ENCODE measurements at regions not wholly inside any gene's neighbourhood (a gene's known extent, or its start where the extent isn't known, plus 50 kb on each side); places are given as distances from the start of the nearest gene placed in this dataset.

DNA sequence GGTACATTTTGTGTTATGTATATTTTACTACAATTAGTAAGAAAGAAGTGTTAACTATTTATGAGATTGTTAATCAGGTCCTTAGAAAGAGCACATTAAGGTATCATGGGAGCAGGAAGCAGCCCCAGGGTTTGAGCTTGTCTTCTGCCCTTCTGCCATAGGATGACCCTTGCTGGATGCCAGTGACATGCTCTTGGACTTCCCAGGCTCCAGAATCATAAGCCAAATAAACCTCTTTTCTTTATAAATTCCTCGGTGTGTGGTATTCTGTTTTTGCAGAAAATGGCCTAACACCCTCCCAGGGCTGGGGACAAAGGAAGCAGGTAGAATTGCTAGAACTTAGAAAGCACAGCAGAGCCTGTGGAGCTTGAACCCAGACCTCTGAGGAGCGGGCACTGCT is 164.7 kb downstream of the VRK1 start:
- intact Hi-C loops (cut with micrococcal nuclease), result no loop called here
- peak overlapping the region; percentile 32 for H3K4me3 Mint-ChIP-seq
- peaks cover 12% of the 10 kb centered on the region for H3K4me1 Mint-ChIP-seq
- no peaks in the 10 kb centered on the region for H3K27me3 Mint-ChIP-seq
- peak overlapping the region; percentile 73 for H3K27ac Mint-ChIP-seq
- peaks cover 18% of the 10 kb centered on the region for H3K36me3 Mint-ChIP-seq (ENCODE audit: low read depth)
- peaks cover 16% of the 10 kb centered on the region for H3K9me3 Mint-ChIP-seq
- DNase-seq, result no peak

GRCh38 chr14:96962337-96962736 is 165.2 kb downstream of the VRK1 start:
- Mint-ChIP-seq H3K27me3 (no peaks in the 10 kb centered on the region), H3K4me1 (peaks cover 12% of the 10 kb centered on the region), H3K27ac (peak overlapping the region; percentile 73), H3K4me3 (peak overlapping the region; percentile 32), H3K9me3 (peaks cover 16% of the 10 kb centered on the region), H3K36me3 (ENCODE audit: low read depth) (peaks cover 18% of the 10 kb centered on the region)
- peak; percentile 73 for DNase-seq
- intact Hi-C loops (cut with micrococcal nuclease), result no loop called here

GRCh38 chr14:96964726-96965415 is 167.7 kb downstream of the VRK1 start:
- Mint-ChIP-seq H3K36me3 (ENCODE audit: low read depth) (peaks cover 18% of the 10 kb centered on the region), H3K27me3 (no peaks in the 10 kb centered on the region), H3K4me1 (peaks cover 12% of the 10 kb centered on the region)

DNA sequence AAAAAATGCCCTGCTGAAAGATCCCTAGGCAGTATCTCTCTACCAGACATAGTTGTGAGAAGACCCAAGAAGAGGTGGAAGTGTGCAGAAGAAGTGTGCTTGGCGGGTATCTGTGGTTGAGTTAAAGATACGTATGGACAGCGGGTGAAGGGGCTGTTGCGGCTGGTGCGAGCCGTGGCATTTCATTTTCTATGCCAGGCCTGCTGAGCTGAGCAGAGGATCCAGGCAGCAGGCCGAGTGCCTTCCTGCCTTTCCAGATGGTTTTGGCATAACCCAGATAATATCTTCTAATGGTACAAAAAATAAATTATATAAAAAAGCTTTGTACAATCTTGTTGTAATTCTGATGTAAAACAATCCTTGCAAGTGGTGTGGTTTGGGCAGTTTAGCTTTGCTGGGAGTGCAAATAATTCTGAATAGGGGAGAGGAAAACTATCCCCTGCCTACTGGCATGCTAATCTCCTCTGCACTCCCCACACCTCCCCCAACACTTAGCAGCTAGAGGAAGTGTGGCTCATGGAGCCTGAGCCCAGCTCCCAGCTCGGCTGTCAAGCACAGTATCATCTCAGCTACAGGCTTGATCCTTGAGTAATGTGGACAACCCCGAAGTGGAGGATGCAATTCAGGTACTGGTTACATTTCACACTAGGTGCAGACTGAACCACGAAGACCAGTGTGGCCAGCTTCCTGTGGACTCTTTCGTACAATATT is 168.9 kb downstream of the VRK1 start:
- Mint-ChIP-seq H3K4me3 (no peak overlapping the region), H3K27me3 (no peaks in the 10 kb centered on the region), H3K9me3 (peaks cover 18% of the 10 kb centered on the region), H3K4me1 (peaks cover 10% of the 10 kb centered on the region), H3K36me3 (ENCODE audit: low read depth) (peaks cover 14% of the 10 kb centered on the region), H3K27ac (no peak overlapping the region)
- DNase-seq, result no peak
- intact Hi-C loops (cut with micrococcal nuclease), result no loop called here

More at GRCh38 chr14:96964726-96965415, 167.7 kb downstream of the VRK1 start:
- no peak for DNase-seq
- H3K27ac Mint-ChIP-seq, result no peak overlapping the region
- intact Hi-C loops (cut with micrococcal nuclease), result no loop called here
- peaks cover 19% of the 10 kb centered on the region for H3K9me3 Mint-ChIP-seq
- H3K4me3 Mint-ChIP-seq, result no peak overlapping the region

- no peak overlapping the region for H3K4me3 Mint-ChIP-seq
These were observed 177.9 kb downstream of the VRK1 start for GRCh38 chr14:96975116-96975515.

DNA sequence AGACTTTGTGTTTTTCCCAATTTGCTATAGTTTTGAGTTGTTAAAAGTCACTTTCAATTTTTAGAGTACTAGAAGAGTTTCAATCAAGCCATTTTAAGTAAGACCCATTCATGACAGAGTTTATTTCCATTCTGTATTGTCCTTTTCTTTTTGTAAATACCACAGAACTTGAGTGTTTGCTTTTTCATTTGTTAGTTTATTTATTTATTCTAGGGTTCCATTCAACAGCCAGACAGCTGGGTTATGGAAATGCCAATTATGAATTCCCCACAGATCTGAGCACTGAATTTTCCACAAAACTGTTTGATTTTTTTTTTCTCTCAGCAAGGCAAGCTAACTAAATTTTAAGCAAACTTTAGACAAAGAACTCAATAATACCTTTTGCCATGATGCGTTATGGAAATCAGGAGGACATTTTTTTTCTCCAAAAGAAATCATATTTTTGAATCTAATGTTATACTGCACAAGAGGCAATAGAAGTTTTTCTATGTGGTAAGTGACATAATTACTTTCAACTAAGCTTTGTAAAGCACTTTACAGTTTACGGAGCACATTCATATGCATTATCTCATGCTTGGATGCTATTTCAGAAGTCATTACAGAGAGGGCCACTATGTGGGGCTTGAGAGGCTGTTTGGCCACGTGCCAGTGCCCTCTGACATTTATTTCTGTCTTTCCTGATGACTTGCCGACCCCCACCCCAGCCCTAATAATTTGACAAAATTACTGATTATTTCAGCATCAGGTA is 181.5 kb downstream of the VRK1 start:
- Mint-ChIP-seq H3K27ac (no peak overlapping the region), H3K4me1 (no peaks in the 10 kb centered on the region), H3K9me3 (peaks cover 6% of the 10 kb centered on the region), H3K4me3 (no peak overlapping the region), H3K36me3 (ENCODE audit: low read depth) (no peaks in the 10 kb centered on the region), H3K27me3 (peaks cover 9% of the 10 kb centered on the region)
- intact Hi-C loops (cut with micrococcal nuclease), result no loop called here
- DNase-seq, result no peak

More at GRCh38 chr14:96975116-96975515, 177.9 kb downstream of the VRK1 start:
- H3K4me1 Mint-ChIP-seq, result no peaks in the 10 kb centered on the region
- peaks cover 9% of the 10 kb centered on the region for H3K27me3 Mint-ChIP-seq
- H3K27ac Mint-ChIP-seq, result no peak overlapping the region
- peaks cover 9% of the 10 kb centered on the region for H3K9me3 Mint-ChIP-seq
- DNase-seq, result no peak
- H3K36me3 Mint-ChIP-seq (ENCODE audit: low read depth), result no peaks in the 10 kb centered on the region
- intact Hi-C loops (cut with micrococcal nuclease), result no loop called here

- Mint-ChIP-seq H3K4me1 (no peaks in the 10 kb centered on the region), H3K9me3 (peaks cover 3% of the 10 kb centered on the region), H3K27me3 (peaks cover 9% of the 10 kb centered on the region), H3K36me3 (ENCODE audit: low read depth) (no peaks in the 10 kb centered on the region), H3K27ac (no peak overlapping the region), H3K4me3 (no peak overlapping the region)
- intact Hi-C loops (cut with micrococcal nuclease), result no loop called here
- no peak for DNase-seq
These were observed 182.5 kb downstream of the VRK1 start for GRCh38 chr14:96979611-96980074.

- no peak for DNase-seq
- Mint-ChIP-seq H3K27me3 (peaks cover 9% of the 10 kb centered on the region), H3K9me3 (peaks cover 3% of the 10 kb centered on the region), H3K36me3 (ENCODE audit: low read depth) (no peaks in the 10 kb centered on the region), H3K4me1 (no peaks in the 10 kb centered on the region), H3K27ac (no peak overlapping the region), H3K4me3 (no peak overlapping the region)
- intact Hi-C loops (cut with micrococcal nuclease), result no loop called here
These were observed 183.7 kb downstream of the VRK1 start for GRCh38 chr14:96980835-96981234.

- intact Hi-C loops (cut with micrococcal nuclease), result no loop called here
- Mint-ChIP-seq H3K27me3 (no peaks in the 10 kb centered on the region), H3K4me3 (no peak overlapping the region), H3K9me3 (no peaks in the 10 kb centered on the region), H3K36me3 (ENCODE audit: low read depth) (no peaks in the 10 kb centered on the region), H3K27ac (no peak overlapping the region), H3K4me1 (no peaks in the 10 kb centered on the region)
- no peak for DNase-seq
These were observed 189.3 kb downstream of the VRK1 start for GRCh38 chr14:96986256-96987085.

DNA sequence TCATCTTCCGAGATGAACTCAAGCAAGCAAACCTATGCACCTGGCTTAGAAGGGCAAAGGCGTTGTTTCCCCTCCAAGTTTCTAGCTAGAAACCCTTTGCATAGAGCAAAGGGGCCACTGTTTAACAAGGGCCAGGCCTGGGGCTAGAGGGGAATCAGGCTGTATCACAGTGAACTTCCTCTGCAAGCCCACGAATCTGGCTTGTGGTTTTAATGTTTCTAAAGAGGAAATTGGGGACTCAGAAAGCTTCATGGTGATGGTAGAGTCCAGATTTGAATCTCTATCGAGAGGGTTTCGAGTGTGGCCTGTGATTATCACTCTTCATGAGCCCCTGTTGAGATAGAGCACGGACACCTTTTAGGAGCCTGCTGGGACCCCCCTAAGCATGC is 189.9 kb downstream of the VRK1 start:
- intact Hi-C loops (cut with micrococcal nuclease), result no loop called here
- no peak overlapping the region for H3K27ac Mint-ChIP-seq
- no peak overlapping the region for H3K4me3 Mint-ChIP-seq
- H3K4me1 Mint-ChIP-seq, result no peaks in the 10 kb centered on the region
- no peak for DNase-seq
- H3K36me3 Mint-ChIP-seq (ENCODE audit: low read depth), result no peaks in the 10 kb centered on the region
- no peaks in the 10 kb centered on the region for H3K9me3 Mint-ChIP-seq
- no peaks in the 10 kb centered on the region for H3K27me3 Mint-ChIP-seq

DNA sequence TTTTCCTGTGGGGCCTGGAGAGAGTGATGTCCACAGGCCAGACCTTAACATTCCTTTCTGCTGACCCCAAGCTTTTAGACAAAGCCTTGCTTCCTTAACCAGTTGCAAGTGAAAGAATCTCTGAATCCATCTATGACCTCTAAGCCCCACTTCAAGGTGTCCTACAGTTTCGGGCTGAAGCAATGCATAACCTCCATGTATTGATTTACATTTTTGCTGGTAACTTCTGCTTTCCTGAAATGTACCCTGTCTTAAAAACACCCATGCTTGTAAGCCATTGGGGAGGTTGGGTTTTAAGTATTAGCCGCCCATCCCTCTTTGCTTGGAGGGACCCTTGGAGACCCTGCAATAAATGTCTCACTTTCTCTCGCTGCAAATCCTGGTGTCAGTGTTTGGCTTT is 190.6 kb downstream of the VRK1 start:
- Mint-ChIP-seq H3K9me3 (no peaks in the 10 kb centered on the region), H3K4me1 (no peaks in the 10 kb centered on the region), H3K27me3 (no peaks in the 10 kb centered on the region), H3K36me3 (ENCODE audit: low read depth) (no peaks in the 10 kb centered on the region), H3K27ac (no peak overlapping the region), H3K4me3 (no peak overlapping the region)
- intact Hi-C loops (cut with micrococcal nuclease), result no loop called here
- DNase-seq, result no peak

DNA sequence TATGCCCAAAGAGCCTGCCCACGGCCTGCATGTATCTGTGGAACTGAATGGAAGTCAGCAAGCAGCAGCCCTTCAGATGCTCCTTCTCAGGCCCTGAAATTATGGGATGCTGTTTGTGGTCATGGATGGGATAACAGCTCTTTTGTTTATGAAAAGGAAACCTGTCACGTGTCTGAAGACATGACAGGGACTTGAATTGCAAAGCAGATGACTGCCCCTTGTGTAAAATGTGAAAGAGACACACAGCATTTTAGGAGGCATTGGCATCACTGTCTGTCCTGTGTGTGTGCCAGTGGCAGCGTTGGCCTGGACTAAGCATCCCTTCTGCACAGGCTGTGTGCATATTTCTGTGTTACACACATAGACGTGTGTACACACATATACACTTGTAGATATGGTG is 192.1 kb downstream of the VRK1 start:
- intact Hi-C loops (cut with micrococcal nuclease), result no loop called here
- Mint-ChIP-seq H3K36me3 (ENCODE audit: low read depth) (no peaks in the 10 kb centered on the region), H3K27me3 (no peaks in the 10 kb centered on the region), H3K27ac (no peak overlapping the region), H3K9me3 (no peaks in the 10 kb centered on the region), H3K4me1 (no peaks in the 10 kb centered on the region), H3K4me3 (no peak overlapping the region)
- no peak for DNase-seq

- Mint-ChIP-seq H3K4me3 (no peak overlapping the region), H3K9me3 (no peaks in the 10 kb centered on the region), H3K4me1 (no peaks in the 10 kb centered on the region), H3K36me3 (ENCODE audit: low read depth) (no peaks in the 10 kb centered on the region), H3K27ac (no peak overlapping the region), H3K27me3 (no peaks in the 10 kb centered on the region)
- intact Hi-C loops (cut with micrococcal nuclease), result no loop called here
- DNase-seq, result no peak
These were observed 194.0 kb downstream of the VRK1 start for GRCh38 chr14:96991226-96991625.

All from activated CD4-positive, alpha-beta T cell treated with anti-CD3 and anti-CD28 coated beads, Interleukin-2, amount 10 ng/mL, durations not matched to agents 24 days and 14 days (primary cell).